GM12878 (cell line): ENCODE measurements at regions not wholly inside any gene's neighbourhood (a gene's known extent, or its start where the extent isn't known, plus 50 kb on each side); places are given as distances from the start of the nearest gene placed in this dataset.

ENCODE experiments used
- ATAC-seq: fragments of 200-7000 bp; cut with Tn5 transposase; 3 replicates; pipeline ENCODE4 v1.9.1; 2020; ENCODE audit warnings: mild to moderate bottlenecking, moderate library complexity
- BruUV-seq: library from RNA; stranded (reverse); fragments of 400-500 nt; replicated peaks from 2 replicates; lab custom pipeline; 2021; lab: Mats Ljungman, UMichigan
- CTCF ChIA-PET: fragments of 300-600 bp; sonication (Branson Sonifier 250); formaldehyde crosslinking; extraction: SDS; loops from one replicate; lab custom pipeline; 2021; ENCODE audit warnings: inconsistent platforms; lab: Yijun Ruan, JAX
- POLR2A ChIA-PET: fragments of 350-600 bp; formaldehyde crosslinking; extraction: SDS; loops from one replicate; lab custom pipeline; 2021; ENCODE audit warnings: inconsistent platforms; lab: Charles Lee
- RAD21 ChIA-PET: fragments of 300-600 bp; sonication (Branson Sonifier 250); formaldehyde crosslinking; loops from one replicate; lab custom pipeline; 2023; ENCODE audit warnings: antibody characterized with exemption; ENCODE audit not compliant: unreplicated experiment; lab: Charles Lee
- SMC1A ChIA-PET: fragments of 300-600 bp; sonication (Branson Sonifier 250); formaldehyde crosslinking; loops from one replicate; lab custom pipeline; 2023; ENCODE audit not compliant: unreplicated experiment, uncharacterized antibody; lab: Charles Lee
- DNase-seq: peaks from one replicate; pipeline ENCODE4 v3.0.0-alpha.2; 2011; ENCODE audit warnings: low read depth, low spot score
- FAIRE-seq: peaks from 3 replicates; lab custom pipeline; 2011; peaks lifted over from hg19 to GRCh38; lab: Jason Lieb, UNC
- H2AFZ ChIP-seq: 2 replicates; pipeline ENCODE4 v1.6.0; 2011; ENCODE audit warnings: low read depth, low read length, control low read depth; ENCODE audit not compliant: control insufficient read depth
- H3K27ac ChIP-seq: 2 replicates; pipeline ENCODE4 v1.5.1; 2011; ENCODE audit warnings: control low read depth; ENCODE audit not compliant: control insufficient read depth, insufficient read depth
- H3K27me3 ChIP-seq, 2 experiments: replicated peaks in 1 of 2; 2 replicates each; pipeline versions ENCODE4 v1.6.0 to v1.6.1; 2011; ENCODE audit warnings: low read length in 1 of 2; ENCODE audit not compliant: control insufficient read depth in 2 of 2, insufficient read depth in 2 of 2
- H3K36me3 ChIP-seq, 2 experiments: 2 replicates each; pipeline ENCODE4 v1.5.1; 2011; ENCODE audit warnings: low read length in 1 of 2; ENCODE audit not compliant: control insufficient read depth in 2 of 2, insufficient read depth in 2 of 2
- H3K4me1 ChIP-seq: 2 replicates; pipeline ENCODE4 v1.6.1; 2011; ENCODE audit warnings: mild to moderate bottlenecking, low read length, moderate library complexity, mixed read lengths; ENCODE audit not compliant: control insufficient read depth, insufficient read depth
- H3K4me2 ChIP-seq: 2 replicates; pipeline ENCODE4 v1.6.0; 2011; ENCODE audit warnings: control low read depth; ENCODE audit not compliant: control insufficient read depth, insufficient read depth
- H3K4me3 ChIP-seq: fragments of 200-600 bp; sonication (generic); 2 replicates; pipeline ENCODE4 v1.5.1; 2016
- H3K79me2 ChIP-seq: 2 replicates; pipeline ENCODE4 v1.6.0; 2011; ENCODE audit warnings: low read length; ENCODE audit not compliant: control insufficient read depth, insufficient read depth
- H3K9ac ChIP-seq: 2 replicates; pipeline ENCODE4 v1.8.0; 2011; ENCODE audit warnings: low read length, control low read depth, mixed read lengths; ENCODE audit not compliant: control insufficient read depth, insufficient read depth
- H3K9me3 ChIP-seq: replicated peaks from 3 replicates; pipeline ENCODE4 v1.5.1; 2011; ENCODE audit warnings: mild to moderate bottlenecking, low read length; ENCODE audit not compliant: control insufficient read depth, insufficient read depth
- H4K20me1 ChIP-seq: 2 replicates; pipeline ENCODE4 v1.6.0; 2011; ENCODE audit not compliant: control insufficient read depth, insufficient read depth
- ASH2L ChIP-seq: fragments of 300-600, 200-600 bp; sonication (generic); IDR thresholded peaks from 2 replicates; pipeline ENCODE4 v1.6.1; 2017; ENCODE audit warnings: low read depth, mild to moderate bottlenecking, borderline replicate concordance
- BACH1 ChIP-seq: fragments of 450-650 bp; IDR thresholded peaks from 2 replicates; pipeline ENCODE4 v1.6.1; 2017; ENCODE audit warnings: mild to moderate bottlenecking, borderline replicate concordance
- CEBPB ChIP-seq, 2 experiments: fragments of 150-350 bp in 1 of 2; IDR thresholded peaks; 2 replicates each; pipeline ENCODE4 v1.6.1; 2012 to 2014; ENCODE audit warnings: low read depth in 2 of 2, low read length in 2 of 2, borderline replicate concordance in 1 of 2, inconsistent platforms in 1 of 2
- GABPA ChIP-seq: IDR thresholded peaks from 2 replicates; pipeline ENCODE4 v1.6.1; 2014; ENCODE audit warnings: antibody characterized with exemption, low read depth, mild to moderate bottlenecking, inconsistent platforms
- IKZF2 ChIP-seq, 2 experiments: fragments of 450-650 bp; IDR thresholded peaks; 2 replicates each; pipeline ENCODE4 v1.6.1; 2017; ENCODE audit warnings: mild to moderate bottlenecking in 2 of 2, moderate library complexity in 2 of 2
- JUND ChIP-seq: IDR thresholded peaks from 2 replicates; pipeline ENCODE4 v1.6.1; 2012; ENCODE audit warnings: low read depth, mild to moderate bottlenecking, low read length, improper control_type of control experiment, moderate library complexity
- MTA3 ChIP-seq: IDR thresholded peaks from 2 replicates; pipeline ENCODE4 v1.6.1; 2012; ENCODE audit warnings: low read length, inconsistent platforms, borderline replicate concordance
- POLR2A ChIP-seq: IDR thresholded peaks from 2 replicates; pipeline ENCODE4 v1.6.1; 2011; ENCODE audit warnings: low read depth, mild to moderate bottlenecking, low read length
- RUNX3 ChIP-seq: IDR thresholded peaks from 2 replicates; pipeline ENCODE4 v1.6.1; 2012; ENCODE audit warnings: low read length, inconsistent platforms
- SIN3A ChIP-seq: IDR thresholded peaks from 2 replicates; pipeline ENCODE4 v1.6.1; 2012; ENCODE audit warnings: low read depth, low read length, improper control_type of control experiment
- STAT1 ChIP-seq: fragments of 450-650 bp; conservative IDR thresholded peaks from 2 replicates; pipeline ENCODE4 v1.6.1; 2014; ENCODE audit warnings: antibody characterized with exemption, mild to moderate bottlenecking
- SUZ12 ChIP-seq: fragments of 200-600 bp; sonication (generic); IDR thresholded peaks from one replicate; pipeline ENCODE4 v1.6.1; 2018; ENCODE audit warnings: antibody characterized with exemption, mild to moderate bottlenecking; ENCODE audit not compliant: unreplicated experiment
- TBL1XR1 ChIP-seq: IDR thresholded peaks from 2 replicates; pipeline ENCODE4 v1.6.1; 2012; ENCODE audit warnings: low read depth, low read length, improper control_type of control experiment
- YBX1 ChIP-seq: fragments of 450-650 bp; IDR thresholded peaks from 2 replicates; pipeline ENCODE4 v1.6.1; 2016; ENCODE audit warnings: antibody characterized with exemption
- in situ Hi-C: fragments of 300-500 bp; cut with MboI; formaldehyde crosslinking; loops from 9 replicates; pipeline ENCODE4 v1.14.3; 2018; ENCODE audit warnings: mixed read lengths
- intact Hi-C: fragments of 100-400 bp; cut with micrococcal nuclease; formaldehyde crosslinking; loops from one replicate; pipeline ENCODE4 v1.14.2; 2022; ENCODE audit not compliant: unreplicated experiment

- H3K9me3 ChIP-seq: no peaks in the 10 kb centered on the region
- H3K4me3 ChIP-seq: no peak overlapping the region
- H3K9ac ChIP-seq: no peak overlapping the region
- POLR2A ChIA-PET: interaction anchor here (0.6 kb wide), 1 partner anchor 1302 kb away, joined by 4 read pairs; no protein-coding TSS in a partner anchor
- H3K4me2 ChIP-seq: no peak overlapping the region
- H3K79me2 ChIP-seq: no peaks in the 10 kb centered on the region
- ATAC-seq (no peak), DNase-seq (no peak), FAIRE-seq (no peak)
- H3K27me3 ChIP-seq: no peaks in the 10 kb centered on the region
- no TSS peak for BruUV-seq
- no peak overlapping the region for H3K27ac ChIP-seq
- H2AFZ ChIP-seq: no peak overlapping the region
- intact Hi-C loops (loop anchor here (10.0 kb wide), 2 partner anchors 477 to 607 kb away; no protein-coding TSS in a partner anchor), in situ Hi-C loops (no loop called here)
- no peaks in the 10 kb centered on the region for H3K36me3 ChIP-seq
- SMC1A ChIA-PET: interaction anchor here (1.4 kb wide), 1 partner anchor 33 kb away, joined by 3 read pairs; no protein-coding TSS in a partner anchor
- no peaks in the 10 kb centered on the region for H4K20me1 ChIP-seq
- RAD21 ChIA-PET: no interaction called here
- TF ChIP-seq SUZ12 (no peak), SIN3A (no peak), BACH1 (no peak), JUND (no peak), ASH2L (no peak), YBX1 (no peak), CEBPB (IDR thresholded peaks at IDR 0.05; ENCODE audit: borderline replicate concordance in 1 of 2, low read depth in 2 of 2, low read length in 2 of 2) (no peak), MTA3 (no peak), GABPA (no peak), POLR2A (no peak), TBL1XR1 (no peak), STAT1 (no peak), IKZF2 (IDR thresholded peaks at IDR 0.05) (no peak), RUNX3 (no peak)
- CTCF ChIA-PET: no interaction called here
- no peaks in the 10 kb centered on the region for H3K4me1 ChIP-seq
These were observed 250.9 kb upstream of the PELI2 start for GRCh38 chr14:55867311-55867710.
